ENCODE measurements at regions not wholly inside any gene's neighbourhood (a gene's known extent, or its start where the extent isn't known, plus 50 kb on each side); places are given as distances from the start of the nearest gene placed in this dataset.

DNA sequence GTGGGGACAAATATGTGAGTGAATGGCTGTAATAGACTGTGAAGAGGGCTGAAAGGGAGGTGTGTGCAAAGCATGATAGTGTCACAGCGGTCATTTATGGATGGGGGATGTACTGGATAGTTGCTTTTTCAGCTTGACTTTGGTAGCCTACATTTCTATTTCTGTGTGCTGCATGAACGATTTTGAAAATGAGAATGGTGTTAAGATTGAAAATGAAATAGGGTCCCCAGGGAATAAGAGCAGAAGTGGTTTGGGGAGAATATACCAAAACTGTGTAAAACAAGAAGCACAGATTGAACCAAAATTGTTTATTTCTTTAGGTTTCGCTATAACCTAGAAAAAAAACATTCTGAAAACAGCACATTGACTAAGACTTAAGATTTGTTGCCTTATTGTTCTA, 58.8 kb upstream of the CLNK start:
- TF ChIP-seq, protein P1, sequence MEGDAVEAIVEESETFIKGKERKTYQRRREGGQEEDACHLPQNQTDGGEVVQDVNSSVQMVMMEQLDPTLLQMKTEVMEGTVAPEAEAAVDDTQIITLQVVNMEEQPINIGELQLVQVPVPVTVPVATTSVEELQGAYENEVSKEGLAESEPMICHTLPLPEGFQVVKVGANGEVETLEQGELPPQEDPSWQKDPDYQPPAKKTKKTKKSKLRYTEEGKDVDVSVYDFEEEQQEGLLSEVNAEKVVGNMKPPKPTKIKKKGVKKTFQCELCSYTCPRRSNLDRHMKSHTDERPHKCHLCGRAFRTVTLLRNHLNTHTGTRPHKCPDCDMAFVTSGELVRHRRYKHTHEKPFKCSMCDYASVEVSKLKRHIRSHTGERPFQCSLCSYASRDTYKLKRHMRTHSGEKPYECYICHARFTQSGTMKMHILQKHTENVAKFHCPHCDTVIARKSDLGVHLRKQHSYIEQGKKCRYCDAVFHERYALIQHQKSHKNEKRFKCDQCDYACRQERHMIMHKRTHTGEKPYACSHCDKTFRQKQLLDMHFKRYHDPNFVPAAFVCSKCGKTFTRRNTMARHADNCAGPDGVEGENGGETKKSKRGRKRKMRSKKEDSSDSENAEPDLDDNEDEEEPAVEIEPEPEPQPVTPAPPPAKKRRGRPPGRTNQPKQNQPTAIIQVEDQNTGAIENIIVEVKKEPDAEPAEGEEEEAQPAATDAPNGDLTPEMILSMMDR (IDR thresholded peaks at IDR 0.05) = no peak
- TF ChIP-seq POLR2A (IDR thresholded peaks at IDR 0.05) (no peak), POLR2AphosphoS5 (IDR thresholded peaks at IDR 0.05; ENCODE audit: insufficient read depth in 1 of 2, low read depth in 1 of 2) (no peak)
